Suprapubic skin (tissue), 3 donors: ENCODE measurements at regions not wholly inside any gene's neighbourhood (a gene's known extent, or its start where the extent isn't known, plus 50 kb on each side); places are given as distances from the start of the nearest gene placed in this dataset.

Experiments used
- CTCF ChIP-seq, 2 donors: fragments of 200-600 bp in 1 of 2; fragments of 450-650 bp in 1 of 2; sonication (generic) in 1 of 2; IDR thresholded peaks; one replicate each; pipeline ENCODE4 v1.5.1; 2016 to 2019; ENCODE audit warnings: antibody characterized with exemption in 2 of 2, mild to moderate bottlenecking in 1 of 2, moderate library complexity in 1 of 2
- EP300 ChIP-seq: sonication (generic); formaldehyde crosslinking; IDR thresholded peaks from one replicate; pipeline ENCODE4 v1.6.1; 2017; ENCODE audit warnings: antibody characterized with exemption
- POLR2A ChIP-seq, 2 donors: fragments of 450-650 bp; IDR thresholded peaks; one replicate each; pipeline ENCODE4 v1.6.1; 2017; ENCODE audit warnings: antibody characterized with exemption in 2 of 2, mild to moderate bottlenecking in 2 of 2, moderate library complexity in 2 of 2

GRCh38 chr5:164412531-164412930 is 907.1 kb downstream of the MAT2B start:
- TF ChIP-seq CTCF (IDR thresholded peaks at IDR 0.05) (no peak), EP300 (no peak), POLR2A (IDR thresholded peaks at IDR 0.05) (no peak)
